OCI-LY1 (cell line): ENCODE measurements at regions not wholly inside any gene's neighbourhood (a gene's known extent, or its start where the extent isn't known, plus 50 kb on each side); places are given as distances from the start of the nearest gene placed in this dataset.

Experiments
- H2AFZ ChIP-seq: fragments of 200-600 bp; sonication (generic), shearing (Covaris generic); 2 replicates; pipeline ENCODE4 v1.6.0; 2014; ENCODE audit warnings: antibody characterized with exemption, mild to moderate bottlenecking, low read length
- H3F3A ChIP-seq: fragments of 200-600 bp; sonication (generic), shearing (Covaris generic); 2 replicates; pipeline ENCODE4 v1.6.0; 2014; ENCODE audit warnings: mild to moderate bottlenecking, antibody characterized with exemption, low read length, moderate library complexity; ENCODE audit not compliant: insufficient read depth
- H3K27ac ChIP-seq: fragments of 200-600 bp; sonication (generic); 2 replicates; pipeline ENCODE4 v1.5.1; 2014; ENCODE audit warnings: low read length, mixed run types, mild to moderate bottlenecking, low read depth; ENCODE audit not compliant: poor library complexity, severe bottlenecking
- H3K27me3 ChIP-seq: fragments of 200-600 bp; sonication (generic); 2 replicates; pipeline ENCODE4 v1.6.0; 2014; ENCODE audit warnings: antibody characterized with exemption, mild to moderate bottlenecking, low read length, moderate library complexity; ENCODE audit not compliant: insufficient read depth
- H3K36me3 ChIP-seq: fragments of 200-600 bp; sonication (generic); 2 replicates; pipeline ENCODE4 v1.6.1; 2014; ENCODE audit warnings: mild to moderate bottlenecking, antibody characterized with exemption, low read length, moderate library complexity, mixed read lengths; ENCODE audit not compliant: insufficient read depth
- H3K4me1 ChIP-seq: fragments of 200-600 bp; sonication (generic); 2 replicates; pipeline ENCODE4 v1.5.1; 2014; ENCODE audit warnings: mild to moderate bottlenecking, low read length, moderate library complexity; ENCODE audit not compliant: insufficient read depth, severe bottlenecking
- H3K4me2 ChIP-seq: fragments of 200-600 bp; sonication (generic), shearing (Covaris generic); 2 replicates; pipeline ENCODE4 v1.6.1; 2014; ENCODE audit warnings: low read length
- H3K4me3 ChIP-seq: fragments of 200-600 bp; sonication (generic); 2 replicates; pipeline ENCODE4 v1.5.1; 2014; ENCODE audit warnings: low read length, low read depth, mild to moderate bottlenecking, mixed read lengths; ENCODE audit not compliant: poor library complexity, severe bottlenecking
- H3K79me2 ChIP-seq: fragments of 200-600 bp; shearing (Covaris generic); 2 replicates; pipeline ENCODE4 v1.6.1; 2016; ENCODE audit warnings: mixed run types, low read length, mixed read lengths; ENCODE audit not compliant: insufficient read depth
- H3K9ac ChIP-seq: fragments of 200-600 bp; sonication (generic), shearing (Covaris generic); 2 replicates; pipeline ENCODE4 v1.6.1; 2014; ENCODE audit warnings: mild to moderate bottlenecking, low read length, mixed read lengths
- H3K9me2 ChIP-seq: fragments of 200-600 bp; sonication (generic), shearing (Covaris generic); 2 replicates; pipeline ENCODE4 v1.6.1; 2014; ENCODE audit warnings: low read depth, mild to moderate bottlenecking, low read length, mixed read lengths
- H3K9me3 ChIP-seq: fragments of 200-600 bp; shearing (Covaris generic); 2 replicates; pipeline ENCODE4 v1.6.1; 2014; ENCODE audit warnings: low read length, mixed read lengths
- H4K20me1 ChIP-seq: fragments of 200-600 bp; sonication (generic), shearing (Covaris generic); 2 replicates; pipeline ENCODE4 v1.6.0; 2016; ENCODE audit warnings: mild to moderate bottlenecking, low read length; ENCODE audit not compliant: insufficient read depth
- CTCF ChIP-seq: fragments of 200-600 bp; sonication (generic), shearing (Covaris generic); IDR thresholded peaks from 2 replicates; pipeline ENCODE4 v1.5.1; 2017; ENCODE audit warnings: mild to moderate bottlenecking, antibody characterized with exemption, low read length, moderate library complexity, mixed read lengths
- EZH2 ChIP-seq: fragments of 200-600 bp; sonication (generic), shearing (Covaris generic); IDR thresholded peaks from 2 replicates; pipeline ENCODE4 v1.8.0; 2017; ENCODE audit warnings: borderline replicate concordance, mixed run types, mild to moderate bottlenecking, antibody characterized with exemption, low read length, moderate library complexity, mixed read lengths

- no peaks in the 10 kb centered on the region for H3F3A ChIP-seq
- H3K27me3 ChIP-seq: no peaks in the 10 kb centered on the region
- TF ChIP-seq EZH2 (no peak), CTCF (no peak)
- H3K4me3 ChIP-seq: no peak overlapping the region
- no peaks in the 10 kb centered on the region for H3K36me3 ChIP-seq
- H3K79me2 ChIP-seq: no peaks in the 10 kb centered on the region
- H3K27ac ChIP-seq: no peak overlapping the region
- H3K9ac ChIP-seq: no peak overlapping the region
- H3K4me2 ChIP-seq: no peak overlapping the region
- H3K9me3 ChIP-seq: no peaks in the 10 kb centered on the region
- no peaks in the 10 kb centered on the region for H3K9me2 ChIP-seq
- H4K20me1 ChIP-seq: no peaks in the 10 kb centered on the region
- H2AFZ ChIP-seq: no peak overlapping the region
- no peaks in the 10 kb centered on the region for H3K4me1 ChIP-seq
These were observed 1038.6 kb downstream of the TSN start for GRCh38 chr2:122794100-122794499.

DNA sequence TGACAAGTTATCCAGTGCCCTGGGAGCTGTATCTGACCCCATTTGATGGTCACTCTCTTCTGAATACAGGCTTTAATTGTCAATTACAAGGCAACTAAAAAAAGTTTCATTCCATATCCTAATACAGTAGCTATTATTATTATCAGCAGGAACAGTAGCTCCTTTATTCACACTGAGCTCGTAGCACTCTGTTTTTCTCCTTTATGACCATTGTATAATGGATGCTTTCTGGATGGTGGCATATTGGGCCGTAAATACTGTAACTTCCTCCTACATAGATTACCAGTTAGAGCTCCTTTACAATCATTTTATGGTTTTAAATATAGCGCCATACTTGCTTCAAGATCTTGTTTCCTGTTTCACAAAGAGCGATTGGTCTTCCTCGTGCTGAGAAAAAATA lies 1040.3 kb downstream of the TSN start:
- H3K4me1 ChIP-seq: no peaks in the 10 kb centered on the region
- no peaks in the 10 kb centered on the region for H3K27me3 ChIP-seq
- H3K36me3 ChIP-seq: no peaks in the 10 kb centered on the region
- H3K79me2 ChIP-seq: no peaks in the 10 kb centered on the region
- no peak overlapping the region for H2AFZ ChIP-seq
- no peaks in the 10 kb centered on the region for H3K9me3 ChIP-seq
- no peak overlapping the region for H3K27ac ChIP-seq
- no peak overlapping the region for H3K4me2 ChIP-seq
- H3K9ac ChIP-seq: no peak overlapping the region
- no peaks in the 10 kb centered on the region for H3F3A ChIP-seq
- H4K20me1 ChIP-seq: no peaks in the 10 kb centered on the region
- H3K9me2 ChIP-seq: no peaks in the 10 kb centered on the region
- TF ChIP-seq EZH2 (no peak), CTCF (no peak)
- no peak overlapping the region for H3K4me3 ChIP-seq

GRCh38 chr2:122799391-122799790 lies 1043.9 kb downstream of the TSN start:
- H4K20me1 ChIP-seq: no peaks in the 10 kb centered on the region
- no peak overlapping the region for H2AFZ ChIP-seq
- no peaks in the 10 kb centered on the region for H3K9me2 ChIP-seq
- no peaks in the 10 kb centered on the region for H3K9me3 ChIP-seq
- no peak overlapping the region for H3K4me2 ChIP-seq
- no peak overlapping the region for H3K9ac ChIP-seq
- H3K27ac ChIP-seq: no peak overlapping the region
- H3K4me1 ChIP-seq: no peaks in the 10 kb centered on the region
- H3K79me2 ChIP-seq: no peaks in the 10 kb centered on the region
- no peak overlapping the region for H3K4me3 ChIP-seq
- no peaks in the 10 kb centered on the region for H3K36me3 ChIP-seq
- TF ChIP-seq CTCF (no peak), EZH2 (no peak)
- H3K27me3 ChIP-seq: no peaks in the 10 kb centered on the region
- no peaks in the 10 kb centered on the region for H3F3A ChIP-seq
